ENCODE measurements at regions not wholly inside any gene's neighbourhood (a gene's known extent, or its start where the extent isn't known, plus 50 kb on each side); places are given as distances from the start of the nearest gene placed in this dataset.

DNA sequence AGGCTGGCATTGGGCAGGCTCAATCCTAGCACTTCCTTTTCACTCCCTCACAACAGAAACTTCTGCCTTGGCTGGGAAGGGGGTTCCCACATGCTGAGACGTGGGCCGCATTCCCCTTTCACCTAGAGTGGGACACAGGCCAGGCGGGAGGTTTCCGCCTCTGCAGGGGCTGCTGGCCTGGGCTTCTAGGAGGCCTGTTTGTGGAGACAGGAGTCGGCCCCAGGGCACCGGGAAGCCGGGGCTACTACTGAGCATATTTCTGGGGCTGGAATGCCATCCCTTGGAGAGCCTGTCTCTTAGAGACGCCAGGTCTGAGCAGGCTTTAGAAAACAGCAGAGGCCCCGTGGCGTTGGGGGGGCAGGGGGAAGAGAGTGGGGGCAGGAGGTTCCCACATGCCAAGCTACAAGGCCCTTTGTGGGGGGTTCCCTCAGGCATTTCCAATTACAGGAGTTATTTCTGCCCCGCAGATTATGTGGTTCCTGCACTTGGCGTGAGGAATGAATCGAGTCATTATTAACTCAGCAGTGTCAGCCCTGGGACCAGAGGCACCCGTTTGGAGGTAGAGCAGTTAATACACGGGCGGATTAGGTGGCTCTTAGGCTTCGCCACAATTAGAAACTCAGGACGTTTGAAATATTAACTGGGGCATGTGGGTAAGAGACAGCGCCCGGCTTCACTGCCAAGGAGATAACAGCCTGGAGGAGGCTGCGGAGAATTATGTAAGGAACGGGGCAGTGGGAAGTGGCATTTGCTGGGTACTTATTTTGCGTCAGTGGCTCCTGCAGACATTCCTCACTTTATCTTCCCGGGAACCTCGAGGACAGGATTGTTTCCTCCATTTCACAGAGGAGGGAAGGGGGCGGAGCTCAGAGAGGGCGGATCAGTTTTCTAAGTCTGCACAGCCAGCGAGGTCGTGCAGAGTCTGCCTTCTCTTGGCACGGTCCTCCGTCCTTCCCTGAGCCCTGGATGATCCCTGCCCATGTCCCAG lies 162.5 kb downstream of the MAF start:
- DNase-seq = peak; percentile 37

DNA sequence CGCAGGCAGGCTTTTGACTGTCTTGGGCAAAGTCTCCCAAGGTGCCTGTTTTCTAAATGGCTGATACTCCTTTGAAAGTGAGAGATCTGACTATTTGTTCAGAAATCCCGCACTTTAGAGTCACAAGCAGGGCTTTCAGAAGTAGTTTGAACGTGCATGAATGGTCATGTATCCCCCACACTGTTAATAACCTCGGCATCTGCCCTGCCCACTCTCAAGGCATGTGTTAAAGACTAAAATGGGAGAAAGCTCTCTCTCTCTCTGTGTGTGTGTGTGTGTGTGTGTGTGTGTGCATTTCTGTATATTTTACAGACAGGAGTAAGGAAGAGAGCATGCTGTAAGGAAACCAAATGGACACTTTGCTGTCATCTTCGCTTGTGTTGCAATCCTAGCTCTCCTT lies 163.7 kb downstream of the MAF start:
- DNase-seq = no peak

DNA sequence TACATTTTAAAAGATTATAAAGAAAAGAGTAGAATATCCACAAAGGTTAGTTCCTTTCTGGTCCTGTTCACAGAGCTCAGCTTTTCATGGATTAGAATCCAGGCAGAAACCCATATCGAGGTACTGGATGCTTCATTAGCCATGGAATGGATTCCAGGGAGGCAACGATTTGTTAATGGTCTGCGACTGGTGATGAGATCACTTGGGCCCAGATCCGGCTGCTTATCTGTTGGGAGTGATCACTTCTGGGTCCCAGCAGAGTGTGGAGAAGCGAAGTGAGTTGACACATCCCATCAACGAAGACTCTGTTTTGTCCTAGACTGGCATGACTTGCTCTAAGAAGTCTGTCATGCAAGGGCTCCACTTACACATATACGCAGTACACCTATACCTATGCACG lies 165.8 kb downstream of the MAF start:
- DNase-seq = no peak

DNA sequence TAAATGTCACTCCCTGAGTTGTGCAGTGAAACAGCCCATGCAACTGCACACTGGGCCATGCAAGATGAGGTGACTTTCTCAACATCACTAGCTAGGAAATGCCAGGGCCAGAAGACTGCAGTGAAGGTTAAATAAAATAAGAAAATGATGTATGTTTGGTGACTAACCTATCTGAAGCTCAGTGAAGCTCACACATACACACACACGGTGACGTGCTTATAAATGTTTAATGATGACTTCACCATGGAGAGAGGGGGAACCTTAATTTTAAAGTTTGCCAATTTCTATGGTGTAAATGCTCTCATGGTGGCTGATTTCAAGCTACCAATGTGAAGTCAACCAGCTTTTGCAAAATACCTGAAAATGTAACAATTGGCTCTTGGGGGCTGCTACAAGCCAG lies 166.4 kb downstream of the MAF start:
- DNase-seq = no peak

DNA sequence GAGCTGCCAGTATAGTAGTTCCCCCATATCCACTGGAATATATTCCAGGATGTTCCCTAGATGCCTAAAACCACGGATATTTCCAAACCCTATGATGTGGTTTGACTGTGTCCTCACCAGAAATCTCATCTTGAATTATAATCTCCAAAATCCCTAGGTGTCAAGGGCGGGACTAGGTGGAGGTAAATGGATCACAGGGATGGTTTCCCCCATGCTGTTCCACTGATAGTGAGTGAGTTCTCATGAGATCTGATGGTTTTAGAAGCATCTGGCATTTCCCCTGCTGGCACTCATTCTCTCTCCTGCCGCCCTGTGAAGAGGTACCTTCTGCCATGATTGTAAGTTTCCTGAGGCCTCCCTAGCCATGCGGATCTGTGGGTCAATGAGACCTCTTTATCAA lies 168.6 kb downstream of the MAF start:
- no peak for DNase-seq

DNA sequence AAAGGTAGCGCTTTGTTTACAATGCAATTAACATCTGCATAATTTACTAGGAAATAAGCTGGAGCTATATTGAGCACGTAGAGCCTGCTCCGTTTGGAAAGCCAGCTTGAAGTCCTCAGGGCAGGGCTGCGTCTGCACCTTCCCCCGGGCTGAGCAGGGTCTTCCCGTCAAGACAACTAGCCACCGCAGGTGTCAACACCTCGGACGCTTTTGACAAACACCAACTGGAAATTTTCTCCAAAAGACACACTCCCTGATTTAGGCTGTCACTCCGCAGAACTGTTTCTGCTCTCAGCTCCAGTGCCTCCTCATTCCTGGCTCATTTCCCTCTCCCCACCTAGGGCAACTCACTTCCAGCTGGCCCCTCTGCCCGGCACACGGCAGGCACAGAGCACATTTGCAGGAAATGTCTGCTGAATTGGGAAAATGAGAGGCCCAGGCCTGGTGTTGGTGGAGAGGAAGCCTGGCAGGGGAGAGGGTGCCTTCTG lies 170.3 kb downstream of the MAF start:
- no peak for DNase-seq

DNA sequence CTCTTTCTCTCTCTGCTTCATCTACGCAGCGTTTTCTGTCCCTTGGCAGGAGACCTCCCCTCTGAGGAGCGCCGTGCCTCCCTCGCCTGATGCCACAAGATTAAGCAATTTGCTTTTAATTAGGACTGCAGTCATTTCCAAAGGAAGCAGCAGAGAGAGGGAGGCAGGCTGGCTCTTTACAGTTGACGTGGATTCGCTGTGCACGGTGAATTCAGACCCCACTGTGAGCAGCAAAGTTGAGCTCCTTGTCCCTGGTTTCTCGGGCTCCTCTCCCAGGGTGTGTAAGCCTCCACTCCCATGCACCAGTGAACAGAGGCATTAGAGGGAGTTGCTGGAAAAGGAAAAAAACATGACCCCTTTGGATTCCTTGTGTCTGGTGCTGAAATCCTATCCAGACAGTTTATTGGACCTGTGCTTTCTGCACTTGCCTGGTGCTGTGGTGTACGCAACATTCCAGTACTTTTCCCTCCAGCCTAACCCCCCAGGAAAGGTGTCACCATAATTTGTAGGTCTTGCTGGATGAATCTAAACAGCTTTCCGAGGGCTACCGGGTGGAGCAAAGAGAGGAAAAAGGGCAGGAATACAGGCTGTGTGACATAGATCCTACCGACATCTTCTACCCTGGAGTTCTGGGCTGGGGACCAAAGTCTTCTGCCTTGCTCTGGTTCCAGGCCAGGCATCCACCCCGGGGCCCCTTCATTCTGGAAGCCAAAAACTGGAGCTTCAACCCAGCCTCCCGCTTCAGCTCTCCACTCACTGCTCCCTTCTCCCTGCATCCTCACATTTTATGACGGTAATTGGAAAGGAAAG lies 171.0 kb downstream of the MAF start:
- DNase-seq = no peak

DNA sequence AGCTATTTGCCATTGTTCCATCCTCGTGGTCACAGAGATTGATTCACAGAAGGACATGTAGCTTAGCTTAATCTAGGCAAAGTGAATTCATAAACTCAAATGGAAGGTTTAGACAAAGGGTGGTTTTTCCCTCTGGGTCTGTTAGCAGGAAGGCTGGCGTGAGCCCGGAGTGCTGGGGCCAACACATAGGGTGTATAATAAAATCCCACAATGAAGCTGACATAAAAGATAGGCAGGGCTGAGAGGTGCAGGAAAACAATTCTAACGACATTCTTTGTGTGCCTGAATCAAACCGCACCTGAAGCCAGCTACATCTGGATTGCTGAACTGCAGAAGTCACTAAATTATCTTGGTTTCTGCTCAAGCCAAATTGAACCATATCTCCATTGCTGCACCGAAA lies 173.9 kb downstream of the MAF start:
- no peak for DNase-seq

DNA sequence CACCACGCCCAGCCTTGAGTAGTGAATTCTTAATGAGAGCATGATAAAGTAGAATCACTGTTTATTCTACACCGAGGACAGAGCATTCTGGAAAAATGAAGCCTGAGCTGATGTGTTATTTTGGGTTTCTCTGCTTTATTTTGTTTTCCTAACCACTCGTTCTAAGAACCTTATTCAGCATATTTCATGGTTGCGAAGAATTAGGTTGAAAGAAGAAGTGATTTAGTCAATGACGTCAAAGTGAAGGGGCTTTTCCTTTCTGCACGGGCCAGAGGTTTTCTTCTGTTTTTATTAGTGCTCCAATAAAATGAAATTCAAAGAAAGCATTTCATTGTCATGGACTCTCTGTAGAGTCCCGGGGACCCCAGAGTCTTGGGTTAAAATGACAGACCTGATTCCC lies 178.5 kb downstream of the MAF start:
- DNase-seq = no peak

DNA sequence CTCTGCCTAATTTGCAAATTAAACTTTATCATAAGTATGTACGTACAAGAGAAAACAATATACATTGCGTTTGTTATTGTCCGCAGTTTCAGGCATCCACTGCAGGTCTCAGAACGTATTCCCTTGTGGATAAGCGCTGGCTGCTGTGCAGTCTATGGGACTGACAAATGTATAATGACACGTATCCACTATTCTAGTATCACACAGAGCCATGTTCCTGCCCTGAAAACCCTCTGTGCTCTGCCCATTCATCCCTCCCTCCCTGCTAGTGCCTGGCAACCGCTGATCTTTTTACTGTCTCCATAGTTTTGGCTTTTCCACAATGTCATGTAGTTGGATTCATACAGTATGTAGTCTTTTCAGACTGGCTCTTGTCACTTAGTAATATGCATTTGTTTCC lies 179.4 kb downstream of the MAF start:
- no peak for DNase-seq

DNA sequence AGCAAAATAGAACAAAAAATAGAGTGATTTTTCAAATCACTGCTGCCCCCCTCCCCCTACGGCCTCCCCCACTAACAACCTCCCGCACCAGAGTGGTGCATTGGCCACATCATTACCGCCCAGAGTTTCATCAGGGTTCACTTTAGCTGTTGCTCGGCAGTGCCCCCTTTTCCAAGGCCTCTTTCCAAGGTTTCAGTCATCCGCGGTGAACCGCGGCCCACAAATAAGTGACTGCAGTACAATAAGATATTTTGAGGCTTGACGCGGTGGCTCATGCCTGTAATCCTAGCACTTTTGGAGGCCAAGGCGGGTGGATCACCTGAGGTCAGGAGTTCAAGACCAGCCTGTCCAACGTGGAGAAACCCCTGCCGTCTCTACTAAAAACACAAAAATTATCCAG lies 180.0 kb downstream of the MAF start:
- DNase-seq = no peak

DNA sequence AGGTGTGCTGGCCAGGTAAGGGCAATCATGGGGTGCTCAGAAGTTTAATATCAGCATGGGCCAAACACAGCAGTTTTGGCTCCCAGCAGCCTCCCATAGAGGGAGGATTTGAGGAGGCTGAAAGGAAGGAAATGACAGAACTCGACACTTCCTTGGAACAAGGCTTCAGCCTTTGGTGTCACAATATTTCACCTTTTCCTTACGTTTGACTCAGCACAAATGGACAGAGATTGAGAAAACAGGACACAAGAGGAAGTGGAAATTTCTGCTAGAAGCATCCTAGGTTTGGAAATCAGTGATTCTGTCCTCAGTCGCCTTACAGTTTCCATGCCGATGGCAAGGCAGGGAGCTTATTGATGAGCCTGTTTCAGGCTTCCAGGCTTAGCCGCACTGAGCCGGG lies 181.4 kb downstream of the MAF start:
- no peak for DNase-seq

DNA sequence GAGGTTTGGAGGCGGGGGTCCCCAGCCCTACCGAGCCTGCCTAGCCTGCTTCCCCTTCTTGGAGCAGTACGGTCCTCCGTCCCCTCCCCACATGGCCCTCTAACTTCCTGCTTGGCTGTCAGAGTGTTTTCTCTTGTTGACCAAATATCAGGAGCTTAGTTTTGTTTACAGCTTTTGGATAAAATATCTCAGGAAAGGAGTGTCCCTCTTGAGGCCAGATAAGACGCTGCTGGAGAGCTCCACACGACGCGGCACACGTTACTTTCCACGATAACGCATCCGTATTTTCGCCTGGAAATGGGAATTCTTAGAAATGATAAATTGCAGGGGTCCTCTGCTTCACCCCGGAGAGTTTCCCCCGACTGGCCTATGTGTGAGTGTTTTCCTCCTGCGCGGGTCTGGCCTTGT lies 182.9 kb downstream of the MAF start:
- no peak for DNase-seq

DNA sequence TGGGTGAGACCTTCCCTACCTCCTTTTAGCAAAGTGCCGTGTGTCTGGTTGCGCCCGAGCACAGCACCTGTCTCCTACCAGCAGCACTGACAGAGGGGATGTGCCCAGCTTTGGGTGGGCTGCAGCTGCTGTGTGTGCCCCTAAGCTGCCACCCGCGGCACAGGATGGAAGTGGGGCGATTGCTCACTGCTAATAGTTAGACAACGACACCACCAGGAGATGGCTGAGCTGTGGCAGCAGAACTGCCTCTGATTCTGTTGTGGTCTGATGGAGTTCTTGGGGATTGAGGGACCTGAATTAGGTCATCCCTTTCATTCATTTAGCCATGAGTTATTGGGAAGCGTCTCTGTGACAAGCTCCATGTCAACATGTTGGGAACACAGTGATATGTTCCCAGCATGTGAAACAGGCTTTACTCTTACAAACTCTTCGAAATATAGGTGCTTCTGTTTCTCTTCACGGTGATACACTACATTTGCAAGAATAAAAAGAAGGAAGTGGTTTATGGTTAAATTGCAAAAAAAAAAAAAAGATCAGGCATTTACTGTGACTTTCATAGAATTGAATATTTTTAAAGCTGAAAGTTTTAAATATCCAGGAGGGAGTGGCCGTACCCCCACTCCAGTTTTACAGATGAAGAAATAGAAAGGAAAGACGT lies 184.4 kb downstream of the MAF start:
- DNase-seq = no peak

DNA sequence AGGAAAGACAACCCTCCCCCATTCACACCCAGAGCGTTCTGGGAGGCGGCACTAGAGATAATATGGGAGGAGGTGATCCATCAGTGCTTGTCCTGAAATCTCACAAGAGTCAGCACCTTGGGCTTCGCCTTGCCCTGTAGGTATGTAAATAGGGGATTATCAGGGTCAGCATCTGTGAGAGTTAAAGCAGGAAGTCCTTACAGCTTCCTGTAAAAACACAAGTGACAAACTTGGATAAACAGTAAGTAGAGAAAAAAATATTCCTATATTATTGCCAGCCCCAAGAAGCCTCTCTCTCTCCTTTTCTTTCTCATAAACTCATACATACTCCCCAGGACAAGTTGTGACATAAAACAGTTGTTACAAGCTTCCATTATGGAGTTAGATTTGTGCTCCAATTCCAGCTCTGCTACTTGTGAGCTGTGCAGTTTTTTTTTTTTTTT lies 187.7 kb downstream of the MAF start:
- DNase-seq = no peak

DNA sequence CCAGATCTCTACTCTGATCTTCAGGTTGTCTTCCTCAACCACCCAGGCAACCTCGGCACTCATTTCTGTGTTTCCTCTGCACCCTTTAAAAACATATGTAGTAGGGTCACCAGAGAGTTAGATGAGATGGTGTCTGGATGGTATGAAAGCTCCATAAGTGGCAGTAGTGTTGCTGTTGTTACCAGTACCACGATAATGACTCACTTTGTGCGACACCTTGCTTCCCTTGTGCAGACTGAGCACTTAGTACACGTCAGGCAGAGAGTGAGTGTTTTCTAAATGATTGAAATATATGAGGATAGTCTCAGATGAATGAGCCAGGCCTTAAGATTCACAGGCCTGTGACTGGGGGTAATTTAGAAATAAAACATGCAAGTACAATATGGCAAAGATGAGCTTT lies 188.7 kb downstream of the MAF start:
- DNase-seq = no peak

DNA sequence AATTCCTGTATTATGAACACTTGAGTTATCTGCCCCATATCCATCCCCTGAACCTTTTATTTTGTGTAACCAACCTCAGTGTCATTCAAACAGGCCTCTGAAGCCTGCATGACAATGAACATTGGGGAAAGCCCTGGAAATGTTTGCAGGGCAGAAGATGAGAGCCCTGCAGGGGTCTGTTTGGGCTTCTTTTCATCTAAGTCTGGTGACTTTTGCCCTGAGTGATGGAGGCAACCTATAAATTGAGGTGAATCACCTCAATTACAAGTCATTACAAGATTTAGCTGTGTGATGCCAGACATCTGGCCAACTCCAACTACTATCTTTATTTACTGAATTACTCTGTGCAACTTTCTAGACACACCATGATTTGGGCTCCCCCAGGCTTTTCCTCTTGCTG lies 189.2 kb downstream of the MAF start:
- no peak for DNase-seq

DNA sequence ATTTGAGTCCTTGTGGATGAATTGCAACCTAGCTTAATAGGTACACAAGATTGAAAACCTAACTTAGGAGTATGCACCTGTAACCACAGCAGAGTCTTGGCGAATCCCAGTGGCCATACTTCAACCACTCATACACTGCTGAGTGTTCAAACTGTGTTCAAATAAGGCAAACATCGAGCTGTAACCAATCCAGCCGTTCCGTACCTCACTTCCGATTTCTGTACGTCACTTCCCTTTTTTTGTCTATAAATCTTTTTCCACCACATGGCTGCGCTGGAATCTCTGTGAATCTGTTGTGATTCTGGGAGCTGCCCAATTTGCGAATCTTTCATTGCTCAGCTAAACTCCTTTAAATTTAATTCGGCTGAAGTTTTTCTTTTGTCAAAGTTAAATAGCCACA lies 190.6 kb downstream of the MAF start:
- DNase-seq = no peak

DNA sequence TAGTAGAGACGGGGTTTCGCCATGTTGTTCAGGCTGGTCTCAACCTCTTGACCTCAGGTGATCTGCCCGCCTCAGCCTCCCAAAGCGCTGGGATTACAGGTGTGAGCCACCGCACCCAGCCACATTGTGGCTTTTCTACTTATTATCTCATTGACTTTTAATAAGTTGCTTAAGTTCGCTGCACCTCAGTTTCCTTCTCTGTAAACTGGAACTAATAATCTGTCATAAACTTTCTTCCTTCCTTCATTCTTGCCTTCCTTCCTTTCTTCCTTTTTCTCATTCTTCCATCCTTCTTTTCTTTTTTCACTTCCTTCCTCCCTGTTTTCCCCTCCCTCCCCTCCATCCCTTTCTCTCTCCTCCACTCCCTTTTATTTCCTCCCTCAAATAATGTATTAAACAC lies 192.2 kb downstream of the MAF start:
- DNase-seq = no peak

DNA sequence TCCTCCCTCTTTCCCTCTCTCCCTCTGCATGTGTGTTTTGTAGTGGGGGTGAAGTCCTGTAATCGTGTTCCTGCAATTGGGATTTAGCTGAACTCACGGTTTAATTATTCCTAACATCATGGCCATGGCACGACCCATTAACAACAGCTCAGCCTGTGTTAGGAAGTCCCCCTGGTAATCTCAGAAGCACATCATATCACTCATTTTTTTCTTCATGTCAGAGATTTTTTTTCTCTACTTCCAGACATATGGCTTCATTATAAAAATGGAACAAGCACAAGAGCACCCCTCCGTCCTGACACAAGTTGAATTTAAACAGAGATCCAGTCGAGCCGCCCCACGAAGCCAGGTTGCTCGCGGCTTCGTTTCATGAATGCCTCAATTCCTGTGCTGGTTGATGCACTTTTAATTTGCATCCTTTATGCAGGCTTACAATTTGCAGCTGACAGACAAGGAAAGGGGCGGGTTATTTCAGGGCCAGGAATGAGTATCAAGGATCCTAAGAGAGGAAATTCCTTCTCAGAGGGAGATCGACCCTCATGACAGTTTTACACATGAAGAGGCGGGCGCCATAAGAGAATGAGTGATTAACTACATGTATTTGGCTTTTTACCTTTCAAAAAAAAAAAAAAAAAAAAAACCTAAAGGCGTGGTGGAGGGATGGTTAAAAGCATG lies 192.9 kb downstream of the MAF start:
- no peak for DNase-seq

DNA sequence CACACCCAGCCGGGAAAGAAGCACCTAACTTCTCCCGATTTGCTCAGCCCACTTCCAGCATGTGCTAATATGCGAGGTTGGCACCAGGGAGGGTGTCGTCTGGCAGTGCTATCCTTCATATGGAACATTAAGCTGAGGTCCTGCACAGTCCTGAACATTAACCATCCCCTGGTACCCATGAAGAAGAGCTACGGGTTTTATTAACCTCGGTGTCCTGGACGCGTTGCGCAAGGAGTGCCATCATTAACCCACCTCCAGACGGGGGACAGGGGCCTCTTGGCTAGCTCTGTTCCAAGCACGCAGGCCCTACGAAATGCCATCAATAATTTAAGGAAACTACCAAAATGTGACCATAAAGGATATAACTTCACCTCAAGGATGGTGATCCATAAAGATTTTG lies 193.5 kb downstream of the MAF start:
- no peak for DNase-seq

DNA sequence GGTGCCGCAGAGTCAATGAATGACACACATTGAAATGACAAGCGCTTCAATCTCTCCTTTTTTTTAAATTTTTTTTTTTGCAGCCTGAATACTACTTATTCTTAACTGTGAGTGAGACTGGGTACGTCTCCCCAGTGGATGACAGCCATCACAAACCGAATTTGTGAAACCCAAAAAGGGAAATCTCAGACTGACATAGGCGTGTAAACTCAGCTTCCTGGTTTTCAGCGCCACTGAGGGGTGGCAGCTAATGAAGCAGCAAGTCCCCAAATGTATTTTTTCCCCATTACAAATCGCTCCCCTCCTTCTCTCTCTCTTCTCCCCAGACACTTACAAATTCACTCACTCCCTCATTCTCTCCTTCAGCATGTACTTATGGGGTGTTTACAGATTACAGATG lies 196.0 kb downstream of the MAF start:
- no peak for DNase-seq

DNA sequence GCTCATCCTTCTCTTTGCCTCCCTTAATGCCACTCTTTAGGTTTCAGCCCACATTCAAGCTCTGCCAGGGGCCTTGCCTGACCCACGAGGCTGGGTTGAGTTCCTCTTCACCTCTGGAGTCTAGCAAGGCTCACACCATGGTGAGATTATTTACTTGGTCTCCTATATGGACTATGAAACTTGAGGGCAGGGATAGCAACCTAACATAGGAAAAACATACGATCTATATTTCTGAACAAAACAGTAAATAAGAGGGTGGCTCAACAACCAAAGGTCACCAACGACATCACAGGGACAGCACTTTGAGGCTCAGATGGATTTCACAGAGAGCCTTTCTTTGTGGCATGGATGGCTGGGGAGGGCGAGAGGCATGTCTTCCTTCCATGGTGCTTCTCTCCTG lies 197.0 kb downstream of the MAF start:
- DNase-seq = no peak

Data from DMS53 (cell line).